Activated naive CD4-positive, alpha-beta T cell treated with anti-CD3 and anti-CD28 coated beads, Interleukin-2, amount 50 U/mL, for 16 hours (primary cell): ENCODE measurements at regions not wholly inside any gene's neighbourhood (a gene's known extent, or its start where the extent isn't known, plus 50 kb on each side); places are given as distances from the start of the nearest gene placed in this dataset.

Experiments used
- DNase-seq: peaks from one replicate; pipeline ENCODE4 v3.0.0-alpha.2; 2020

DNA sequence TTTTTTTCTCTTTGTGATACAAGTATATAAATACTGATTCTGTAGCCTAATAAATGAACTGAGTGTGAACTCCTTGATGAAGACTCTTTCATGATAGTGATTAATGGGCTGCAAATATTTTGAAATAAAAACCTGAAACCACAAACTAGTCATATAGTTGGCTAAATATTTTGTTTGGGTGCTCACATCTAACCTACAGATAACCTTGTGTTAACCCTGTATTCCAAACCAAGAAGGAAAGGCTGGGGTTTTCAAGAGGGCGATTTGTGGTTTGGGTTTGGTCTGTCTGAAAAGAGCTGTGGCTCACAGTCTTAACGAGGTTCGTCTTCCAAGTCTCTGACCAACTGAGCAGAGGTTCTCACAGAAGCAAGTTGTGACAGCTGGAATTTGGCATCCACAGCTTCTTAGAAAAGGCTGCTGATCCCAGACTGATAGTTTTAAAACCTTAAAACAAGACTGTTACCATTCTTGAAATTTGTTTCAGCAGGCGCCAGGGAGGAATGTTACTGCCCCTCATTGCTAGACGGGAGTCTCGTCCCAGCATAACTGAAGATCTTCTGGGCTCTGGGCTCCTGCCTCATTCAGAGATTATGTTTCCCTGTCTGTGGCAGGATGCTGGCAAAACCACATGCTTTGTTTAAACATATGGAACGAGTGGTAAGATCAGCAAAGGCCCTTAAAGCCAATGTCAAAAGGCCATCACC lies 736.4 kb upstream of the MARCKS start:
- DNase-seq, result no peak

DNA sequence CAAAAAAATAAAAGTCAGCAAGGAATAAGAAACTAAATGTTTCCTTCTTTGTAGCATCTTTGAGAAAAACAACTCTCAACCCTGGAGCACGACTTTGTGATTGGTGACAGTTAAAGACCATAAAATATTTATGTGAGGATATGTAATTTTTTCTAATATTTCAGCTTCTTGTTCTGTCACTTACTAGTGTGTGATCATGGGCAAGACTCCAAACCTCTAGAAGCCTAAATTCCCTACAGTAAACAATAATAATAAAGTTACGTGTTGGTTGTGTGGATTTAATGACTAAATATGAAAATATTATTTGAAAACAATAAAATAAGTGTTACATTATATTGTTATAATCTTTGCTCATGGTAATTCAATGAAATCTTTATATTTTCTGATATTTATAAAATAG lies 735.6 kb upstream of the MARCKS start:
- DNase-seq, result no peak

DNA sequence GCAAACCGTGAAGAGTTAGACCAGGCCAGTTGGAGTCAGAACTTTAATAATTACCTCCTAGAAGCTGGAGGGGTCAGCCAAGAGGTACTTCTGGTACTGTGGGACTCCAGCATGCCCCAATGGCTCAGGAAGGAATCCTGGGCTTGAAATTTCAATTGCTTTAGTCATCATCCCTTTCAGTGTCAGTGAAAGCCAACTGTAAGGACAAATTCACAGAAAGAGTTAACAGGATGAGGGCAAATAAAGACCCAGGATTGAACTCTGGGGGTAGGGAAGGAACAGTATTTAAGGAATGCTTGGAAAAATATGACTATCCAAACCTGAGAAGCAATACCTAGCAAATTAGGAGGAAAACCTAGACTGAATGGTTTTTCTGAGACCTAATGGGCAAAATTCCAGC lies 735.1 kb upstream of the MARCKS start:
- DNase-seq, result no peak

DNA sequence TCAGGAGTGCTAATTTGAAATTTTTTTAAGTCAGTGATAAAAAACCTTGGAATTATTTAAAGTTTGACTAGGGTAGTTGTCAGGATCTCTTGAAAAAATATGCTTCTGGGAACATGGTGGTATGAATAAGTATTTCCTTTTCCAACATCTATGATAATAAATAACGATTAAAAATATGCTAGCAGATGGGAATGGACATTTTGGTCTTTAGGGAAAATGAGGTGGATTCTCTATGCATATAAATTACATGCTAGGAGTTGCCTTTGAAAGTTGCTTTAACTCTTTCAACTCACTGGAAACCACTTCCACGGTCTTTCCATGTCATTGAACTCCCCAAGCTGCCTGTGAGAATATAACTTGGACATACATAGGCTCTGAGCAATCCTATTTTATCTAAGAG lies 731.5 kb upstream of the MARCKS start:
- DNase-seq, result no peak

DNA sequence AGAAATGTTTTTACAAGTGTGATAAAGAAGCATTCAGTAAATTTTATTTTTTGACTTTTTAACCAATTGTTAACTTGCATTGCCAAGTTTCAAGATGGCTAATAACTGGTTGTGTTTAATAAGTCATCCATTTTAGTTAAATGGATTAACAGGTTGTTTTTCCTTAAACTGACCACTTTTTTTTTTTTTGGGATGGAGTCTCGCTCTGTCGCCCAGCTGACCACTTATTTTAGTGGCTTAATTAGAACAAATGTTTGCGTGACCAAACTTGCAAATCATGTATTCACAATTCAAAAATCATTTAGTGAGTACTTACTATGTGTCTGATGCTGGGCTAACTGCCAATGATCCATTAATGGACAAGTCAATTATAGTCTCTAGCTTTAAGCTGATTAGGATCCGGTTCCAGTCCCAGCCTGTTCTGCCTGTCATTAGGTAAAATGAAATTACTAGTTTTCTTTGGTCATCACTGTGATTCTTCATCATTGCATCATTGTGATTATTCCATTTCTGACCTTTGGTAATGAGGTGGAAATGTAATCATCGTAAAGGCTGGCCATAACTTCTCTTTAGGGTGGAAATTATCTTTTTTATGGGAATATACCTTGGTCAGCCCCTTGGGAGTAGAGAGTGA lies 729.2 kb upstream of the MARCKS start:
- no peak for DNase-seq

DNA sequence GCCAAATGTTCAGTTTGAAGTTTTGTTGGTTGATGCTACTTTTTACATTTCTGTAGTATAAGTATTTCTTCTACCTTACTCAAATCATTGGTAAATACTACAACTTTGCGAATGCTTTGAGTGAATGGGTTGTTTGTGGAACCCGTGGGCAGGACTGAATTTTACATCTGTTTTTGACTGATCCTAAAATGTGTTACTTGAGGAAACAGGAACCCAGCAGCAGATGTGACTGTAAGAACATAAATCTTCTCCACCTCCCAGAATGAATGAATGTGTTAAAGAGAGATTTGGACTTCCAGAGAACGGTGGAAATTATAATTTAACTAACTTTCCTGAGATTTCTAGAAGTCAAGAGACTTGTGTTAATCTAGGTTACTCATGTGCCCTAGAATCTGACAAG lies 728.5 kb upstream of the MARCKS start:
- DNase-seq, result no peak

DNA sequence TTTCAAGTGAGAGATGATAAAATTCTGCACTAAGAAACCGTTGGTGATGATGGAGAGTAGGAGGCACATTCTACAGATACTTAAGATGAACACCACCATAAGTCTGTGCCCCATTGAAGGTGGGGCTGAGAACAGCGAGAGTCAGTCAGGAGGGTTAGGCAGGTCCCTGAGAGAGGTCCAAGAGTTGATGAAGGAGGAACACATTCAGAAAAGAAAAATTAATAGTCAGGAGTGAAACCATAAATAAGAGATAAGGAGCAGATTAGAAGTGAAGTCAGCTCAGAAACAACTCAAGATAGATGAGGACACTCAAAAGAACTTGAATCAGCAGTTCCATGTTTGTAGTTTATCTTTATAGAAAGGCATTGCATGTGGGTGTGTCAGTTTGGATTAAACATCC lies 727.2 kb upstream of the MARCKS start:
- DNase-seq, result no peak

DNA sequence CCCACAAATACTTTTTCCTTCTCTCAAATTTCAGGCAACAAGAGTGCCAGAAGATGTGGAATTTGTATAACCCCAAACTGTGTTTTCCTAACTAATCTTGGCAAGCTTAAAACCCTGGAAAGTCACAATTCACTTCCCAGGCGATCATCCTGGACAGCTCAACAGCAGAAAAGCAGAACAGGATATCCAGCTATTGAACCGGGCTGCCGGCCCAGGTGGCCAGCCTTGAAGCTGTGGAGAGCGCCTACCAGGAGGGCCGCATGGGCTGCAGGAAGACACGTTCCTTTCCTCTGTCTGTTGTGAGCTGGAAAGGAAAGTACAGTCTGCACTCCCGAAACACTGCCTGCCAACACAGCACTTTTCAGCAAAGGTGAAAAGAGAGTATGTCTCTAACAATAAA lies 719.7 kb upstream of the MARCKS start:
- DNase-seq, result no peak

DNA sequence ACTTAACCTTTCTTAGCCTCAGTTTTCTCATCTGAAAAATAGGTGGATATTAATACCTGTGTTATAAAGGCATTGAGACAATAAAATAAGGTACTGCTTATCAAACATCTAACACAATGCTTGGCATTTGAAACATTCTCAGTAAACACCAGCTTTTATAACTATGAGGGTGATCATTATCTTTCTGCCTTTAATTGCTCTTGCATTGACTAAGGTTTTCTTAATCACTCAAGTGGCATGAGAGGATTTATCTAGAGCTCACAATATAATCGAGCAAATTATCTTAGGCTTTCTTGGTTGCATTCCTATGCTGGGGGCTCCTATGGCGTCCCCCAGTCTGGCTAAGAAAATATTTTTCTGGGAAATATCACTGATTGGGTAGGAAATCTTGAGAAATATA lies 716.4 kb upstream of the MARCKS start:
- no peak for DNase-seq

DNA sequence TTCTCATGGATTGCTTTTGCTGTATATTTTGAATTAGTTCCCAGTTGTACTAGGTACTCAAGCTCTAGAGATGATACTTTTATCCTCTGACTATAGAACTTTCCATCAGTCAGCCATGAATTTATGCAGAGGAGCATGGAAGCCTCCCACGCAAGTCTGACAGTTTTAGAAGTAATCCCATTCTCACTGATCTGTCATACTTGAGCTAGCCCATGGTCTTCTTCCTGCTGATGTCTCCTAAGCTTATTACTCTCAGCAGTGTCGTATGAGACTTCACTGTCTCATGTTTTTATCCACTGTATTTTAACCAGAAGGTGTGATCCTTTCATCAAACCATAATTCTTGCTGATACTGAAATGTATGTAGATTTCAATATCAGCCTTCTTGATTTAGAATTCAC lies 715.2 kb upstream of the MARCKS start:
- DNase-seq, result no peak

DNA sequence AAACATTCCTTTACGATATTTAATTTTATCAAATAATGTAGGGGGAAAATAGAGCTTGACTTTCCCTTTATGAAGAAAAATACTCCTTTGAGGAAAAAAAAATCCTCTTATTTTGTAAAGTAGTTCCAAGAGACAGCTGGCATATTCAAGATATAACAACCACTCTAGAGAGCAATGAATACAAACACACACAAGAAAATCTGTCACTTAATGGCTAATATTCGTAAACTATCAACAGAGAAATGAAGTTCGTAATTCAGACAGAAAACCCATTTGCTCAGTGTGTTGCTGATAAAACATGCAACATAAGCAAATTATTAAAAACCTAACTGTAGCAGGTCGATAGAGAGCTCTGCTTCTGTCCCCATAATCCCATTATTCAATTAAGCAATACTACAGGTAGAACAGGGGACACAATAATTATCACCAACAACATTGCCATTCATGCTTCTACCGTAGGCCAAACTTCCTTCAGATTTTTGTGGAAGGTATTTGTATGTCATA lies 714.4 kb upstream of the MARCKS start:
- DNase-seq, result no peak

DNA sequence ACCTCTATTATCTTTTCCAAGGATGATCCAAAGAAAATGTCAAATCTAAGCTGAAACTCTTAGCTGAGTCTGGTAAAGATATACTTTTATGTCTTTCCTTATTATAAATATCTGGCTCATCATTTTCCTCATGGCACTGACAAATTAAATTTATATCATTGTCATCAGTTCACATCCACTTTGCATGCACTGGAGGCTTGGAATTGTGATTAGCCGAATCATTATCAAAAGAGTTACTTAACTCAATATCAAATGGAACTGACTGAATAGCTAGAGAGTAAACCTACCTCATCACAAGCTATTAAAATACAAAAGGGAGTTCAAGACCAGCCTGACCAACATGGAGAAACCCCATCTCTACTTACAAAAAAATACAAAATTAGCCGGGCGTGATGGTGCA lies 713.9 kb upstream of the MARCKS start:
- DNase-seq, result no peak

DNA sequence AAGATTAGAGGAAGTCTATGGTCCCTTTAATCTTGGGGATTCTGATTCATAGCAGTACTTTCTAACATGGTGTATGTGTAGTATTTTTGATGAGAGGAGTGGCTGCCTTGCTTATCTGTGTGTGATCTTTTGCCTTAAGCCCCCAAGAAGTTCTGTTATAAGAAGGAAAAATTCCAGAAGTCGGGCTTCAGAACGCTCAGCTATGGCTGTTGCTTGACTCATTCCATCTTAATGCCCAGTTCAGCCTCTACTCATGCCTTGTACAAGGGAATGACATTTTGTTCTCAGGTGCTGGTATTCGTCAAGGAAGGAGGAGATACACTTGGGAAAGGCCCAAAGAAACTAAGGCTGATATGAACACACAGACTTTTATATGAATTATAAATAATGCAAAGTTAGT lies 713.0 kb upstream of the MARCKS start:
- DNase-seq, result no peak

DNA sequence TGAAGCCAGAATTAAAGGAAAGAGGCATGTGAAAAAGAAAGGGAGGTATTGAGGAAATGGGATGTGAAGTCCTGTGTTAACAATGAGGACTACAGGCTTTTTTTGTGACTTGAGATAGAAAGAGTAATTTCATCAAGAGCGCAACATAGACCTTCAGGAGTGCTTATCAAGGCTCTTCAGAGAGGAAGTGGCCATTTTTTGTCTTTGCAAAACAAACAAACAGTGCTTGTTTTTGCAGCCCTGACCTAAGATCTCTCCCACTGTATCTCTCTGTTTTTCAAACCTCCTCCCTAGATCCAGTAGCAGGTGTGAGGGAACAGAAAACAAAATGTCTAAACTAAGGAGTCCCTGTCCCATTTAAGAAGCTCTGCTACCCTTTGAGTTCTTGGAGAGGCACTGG lies 710.3 kb upstream of the MARCKS start:
- no peak for DNase-seq

DNA sequence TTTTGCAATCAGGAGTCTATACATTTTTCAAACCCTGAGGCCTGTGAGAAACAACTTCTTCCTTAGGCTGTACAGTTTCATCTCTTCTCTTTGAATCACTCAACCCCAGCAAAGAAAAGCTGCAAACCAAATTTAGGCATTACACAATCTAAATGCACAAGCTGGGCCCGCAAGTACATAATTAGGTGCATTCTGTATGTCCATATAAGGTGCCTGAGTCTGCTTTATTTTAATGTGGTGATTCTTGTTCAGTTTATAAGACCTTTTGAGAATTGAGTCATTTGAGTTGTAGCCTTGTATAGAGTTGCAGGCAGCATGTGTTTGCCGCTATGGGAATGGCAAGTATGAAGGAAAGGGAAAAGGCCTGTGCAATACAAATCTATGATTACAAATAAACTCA lies 709.6 kb upstream of the MARCKS start:
- no peak for DNase-seq

DNA sequence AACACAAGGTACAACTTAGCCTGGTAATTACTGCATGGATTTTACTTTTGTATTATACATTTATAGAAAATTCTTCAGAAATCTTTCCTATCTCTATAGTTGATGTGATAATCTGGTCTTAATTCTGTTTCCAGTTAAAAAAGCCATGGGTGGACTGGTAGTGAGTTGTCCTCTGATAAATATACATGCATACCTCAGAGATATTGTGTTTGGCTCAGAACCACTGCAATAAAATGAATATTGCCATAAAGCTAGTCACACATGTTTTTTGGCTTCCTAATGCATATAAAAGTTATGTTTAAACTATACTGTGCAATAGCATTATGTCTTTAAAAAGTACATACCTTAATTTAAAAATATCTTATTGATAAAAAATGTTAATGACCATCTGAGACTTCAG lies 708.6 kb upstream of the MARCKS start:
- no peak for DNase-seq

DNA sequence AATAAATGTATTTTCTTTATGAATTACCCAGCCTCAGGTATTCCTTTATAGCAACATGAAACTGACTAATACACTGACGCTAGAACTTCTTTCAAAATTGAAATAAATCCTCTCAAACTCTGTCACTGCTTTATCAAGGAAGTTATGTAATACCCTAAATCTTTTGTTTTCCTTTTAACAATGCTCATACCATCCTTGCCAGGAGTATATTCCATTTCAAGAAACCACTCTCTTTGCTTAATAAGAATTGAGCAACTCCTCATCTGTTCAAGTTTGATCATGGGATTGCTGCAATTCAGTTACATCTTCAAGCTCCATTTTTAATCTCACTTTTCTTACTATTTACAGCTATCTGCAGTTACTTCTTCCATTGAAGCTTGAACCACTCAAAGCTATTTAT lies 707.6 kb upstream of the MARCKS start:
- DNase-seq, result no peak

DNA sequence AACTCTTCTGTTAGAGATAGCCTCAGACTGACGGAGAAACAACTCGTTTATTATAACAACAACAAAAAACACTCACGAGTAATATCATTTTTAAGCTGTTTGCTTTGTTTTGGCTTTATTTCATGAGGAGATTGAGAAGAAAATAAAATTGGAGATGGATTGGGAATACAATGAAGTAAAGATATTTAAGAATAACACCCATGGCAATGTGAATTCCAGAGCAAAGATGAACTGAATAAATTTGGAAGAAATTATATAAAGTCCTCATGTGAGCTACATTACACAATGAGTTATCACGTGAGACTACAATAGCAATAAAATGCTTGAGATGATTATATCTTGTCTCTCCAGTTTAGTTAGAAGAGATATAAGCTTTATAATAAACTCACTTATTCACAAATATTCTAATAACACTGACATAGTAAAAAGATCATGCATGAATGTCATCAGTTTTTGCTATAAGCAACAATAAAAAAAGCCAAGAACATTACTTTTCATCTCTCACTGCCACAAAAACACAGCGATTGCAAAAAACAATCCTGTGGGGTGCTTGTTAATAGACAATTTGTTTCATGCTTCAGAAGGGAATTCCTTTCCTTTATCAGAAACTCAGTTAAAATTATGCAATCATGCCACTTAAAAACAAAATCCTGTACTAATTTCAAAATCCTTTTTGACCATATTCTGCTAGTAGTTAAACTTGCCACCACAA lies 696.7 kb upstream of the MARCKS start:
- no peak for DNase-seq

DNA sequence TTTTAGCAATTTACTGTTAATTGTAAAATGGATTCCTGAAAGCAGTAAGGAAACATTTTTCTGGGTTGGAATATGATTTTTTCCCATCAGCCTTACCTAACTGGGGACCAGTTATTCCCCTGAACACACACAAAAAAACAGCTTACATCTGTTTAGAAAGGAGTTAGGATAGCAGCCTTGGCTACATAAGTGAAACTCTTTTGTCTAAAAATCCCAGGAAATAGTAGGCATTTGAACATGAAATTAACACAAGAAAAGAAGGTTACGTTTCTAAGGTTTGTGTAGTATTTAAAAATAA lies 696.2 kb upstream of the MARCKS start:
- no peak for DNase-seq

DNA sequence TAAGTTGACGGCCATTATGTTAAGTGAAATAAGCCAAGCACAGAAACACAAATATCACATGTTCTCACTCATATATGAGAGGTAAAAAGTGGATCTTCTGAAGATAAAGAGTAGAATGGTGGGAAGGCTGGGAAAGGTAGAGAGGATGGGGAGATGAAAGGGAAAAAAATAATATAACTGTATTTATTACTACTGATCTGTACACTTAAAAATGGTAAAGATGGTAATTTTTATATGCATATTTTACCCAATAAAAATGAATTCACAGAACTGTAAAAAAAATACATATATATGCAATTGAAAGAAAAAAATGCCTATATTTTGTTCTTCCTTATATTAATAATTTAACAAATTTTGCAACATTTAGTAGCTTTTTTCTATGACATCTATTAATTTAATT lies 694.4 kb upstream of the MARCKS start:
- no peak for DNase-seq

DNA sequence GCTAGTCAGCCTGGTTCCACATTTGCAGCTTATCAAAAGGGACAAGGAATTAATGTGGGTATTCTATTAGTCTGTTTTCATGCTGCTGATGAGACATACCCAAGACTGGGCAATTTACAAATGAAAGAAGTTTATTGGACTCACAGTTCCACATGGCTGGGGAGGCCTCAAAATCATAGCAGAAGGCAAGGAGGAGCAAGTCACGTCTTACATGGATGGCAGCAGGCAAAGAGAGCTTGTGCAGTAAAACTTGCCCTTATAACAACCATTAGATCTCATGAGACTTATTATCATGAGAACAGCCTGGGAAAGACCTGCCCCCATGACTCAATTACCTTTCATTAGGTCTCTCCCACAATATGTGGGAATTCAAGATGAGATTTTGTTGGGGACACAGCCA lies 689.1 kb upstream of the MARCKS start:
- DNase-seq, result no peak

DNA sequence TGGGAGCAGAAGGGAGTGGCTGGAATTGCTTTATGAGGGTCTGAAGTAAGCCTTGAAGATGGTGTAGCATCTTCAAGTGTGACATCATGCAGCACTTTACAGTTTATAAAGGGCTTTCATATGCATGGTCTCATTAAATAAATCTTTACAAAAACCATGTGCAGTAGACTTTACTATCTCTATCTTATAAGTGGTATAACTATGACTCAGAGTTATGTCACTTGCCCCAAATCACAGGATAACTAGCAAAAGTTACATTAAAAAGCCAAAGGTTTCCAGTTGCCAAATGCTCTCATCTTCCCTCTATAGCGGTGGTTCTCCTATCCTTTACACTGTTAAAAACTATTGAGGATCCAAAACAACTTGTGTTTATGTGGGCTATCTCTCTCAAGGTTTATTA lies 687.7 kb upstream of the MARCKS start:
- DNase-seq, result no peak

DNA sequence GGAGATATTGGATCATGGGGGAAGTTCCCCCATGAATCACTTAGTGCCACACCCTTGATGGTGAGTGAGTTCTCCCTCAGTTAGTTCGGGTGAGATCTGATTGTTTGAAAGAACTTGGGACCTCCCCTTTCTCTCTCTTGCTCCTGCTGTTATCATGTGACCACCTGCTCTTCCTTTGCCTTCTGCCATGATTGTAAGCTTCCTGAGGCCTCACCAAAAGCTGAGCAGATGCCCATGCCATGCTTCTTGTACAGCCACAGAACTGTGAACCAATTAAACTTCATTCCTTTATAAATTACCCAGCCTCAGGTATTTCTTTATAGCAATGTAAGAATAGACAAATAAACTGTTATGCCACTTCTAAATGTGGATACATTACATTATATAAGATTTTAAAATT lies 686.7 kb upstream of the MARCKS start:
- DNase-seq, result no peak

DNA sequence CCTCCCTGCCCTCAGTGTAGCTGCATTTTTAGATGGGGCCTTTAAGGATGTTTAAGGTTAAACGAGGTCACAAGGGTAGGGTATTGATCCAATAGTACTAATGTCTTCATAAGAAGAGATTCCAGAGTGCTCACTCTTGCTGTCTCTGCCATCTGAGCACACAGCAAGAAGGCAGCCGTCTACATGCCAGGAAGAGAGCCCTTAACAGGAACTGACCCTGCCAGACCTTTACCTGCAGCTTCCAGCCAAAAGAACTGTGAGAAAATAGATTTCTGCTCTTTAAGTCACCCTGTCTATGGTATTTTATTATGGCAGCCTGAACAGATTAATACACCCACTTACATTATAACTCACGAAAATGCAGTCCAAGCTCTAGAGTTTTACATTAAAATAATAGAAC lies 685.3 kb upstream of the MARCKS start:
- DNase-seq, result no peak

DNA sequence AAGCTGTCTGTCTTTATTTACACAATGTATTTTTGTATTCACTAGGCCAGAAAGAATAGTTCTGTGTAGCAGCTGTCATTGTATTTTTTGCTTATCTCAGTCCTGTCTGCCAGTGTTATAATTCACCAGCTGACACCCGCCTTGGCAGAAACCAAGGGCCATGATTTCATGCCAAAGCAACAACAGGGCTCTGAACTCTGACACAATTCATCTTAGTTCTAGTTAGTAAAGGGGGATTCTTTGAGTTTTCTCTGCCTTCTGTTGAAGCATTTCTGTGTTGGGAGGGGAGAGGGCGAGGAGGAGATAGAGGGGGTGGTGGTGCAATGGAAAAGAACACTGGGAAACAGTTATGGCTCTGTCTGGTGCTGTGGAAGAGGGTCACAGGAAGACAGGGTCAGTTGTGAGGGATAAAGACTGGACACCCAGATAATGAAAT lies 684.6 kb upstream of the MARCKS start:
- DNase-seq, result no peak
